ENCODE measurements at regions not wholly inside any gene's neighbourhood (a gene's known extent, or its start where the extent isn't known, plus 50 kb on each side); places are given as distances from the start of the nearest gene placed in this dataset.

- H3K27me3 Mint-ChIP-seq = peaks cover 5% of the 10 kb centered on the region
- ATAC-seq (no peak), DNase-seq (no peak)
- ChIA-PET POLR2A (no interaction called here), CTCF (no interaction called here)
- H3K4me1 Mint-ChIP-seq = peaks cover 17% of the 10 kb centered on the region
- H3K36me3 Mint-ChIP-seq (ENCODE audit: low read depth) = no peaks in the 10 kb centered on the region
- H3K4me3 Mint-ChIP-seq = no peak overlapping the region
- no peak overlapping the region for H3K27ac Mint-ChIP-seq
- no peaks in the 10 kb centered on the region for H3K9me3 Mint-ChIP-seq (ENCODE audit: low read depth)
- intact Hi-C loops (cut with DNase I, micrococcal nuclease) = loop anchor here (5.0 to 10.0 kb wide), 3 partner anchors 378 to 464 kb away; no protein-coding TSS in a partner anchor
Measured at GRCh38 chr3:34263101-34263621, 464.7 kb downstream of the PDCD6IP start.

GRCh38 chr3:34264337-34265041, 466.1 kb downstream of the PDCD6IP start:
- ChIA-PET POLR2A (no interaction called here), CTCF (interaction anchor here (0.7 kb wide), 1 partner anchor 16 kb away, joined by 3 read pairs; no protein-coding TSS in a partner anchor)
- H3K4me3 Mint-ChIP-seq = no peak overlapping the region
- DNase-seq (no peak), ATAC-seq (no peak)
- peaks cover 17% of the 10 kb centered on the region for H3K4me1 Mint-ChIP-seq
- intact Hi-C loops (cut with DNase I, micrococcal nuclease) = loop anchor here (5.0 to 10.0 kb wide), 3 partner anchors 380 to 463 kb away; no protein-coding TSS in a partner anchor
- peaks cover 8% of the 10 kb centered on the region for H3K27me3 Mint-ChIP-seq
- H3K9me3 Mint-ChIP-seq (ENCODE audit: low read depth) = no peaks in the 10 kb centered on the region
- H3K36me3 Mint-ChIP-seq (ENCODE audit: low read depth) = no peaks in the 10 kb centered on the region
- H3K27ac Mint-ChIP-seq = no peak overlapping the region

- ATAC-seq (no peak), DNase-seq (no peak)
- H3K9me3 Mint-ChIP-seq (ENCODE audit: low read depth) = no peaks in the 10 kb centered on the region
- H3K36me3 Mint-ChIP-seq (ENCODE audit: low read depth) = no peaks in the 10 kb centered on the region
- peaks cover 7% of the 10 kb centered on the region for H3K4me1 Mint-ChIP-seq
- intact Hi-C loops (cut with DNase I, micrococcal nuclease) = loop anchor here in 1 of 2 experiments (10.0 kb wide), 1 partner anchor 382 kb away; no protein-coding TSS in a partner anchor
- no peak overlapping the region for H3K27ac Mint-ChIP-seq
- CTCF ChIA-PET = interaction anchor here (0.6 kb wide), 1 partner anchor 14 kb away, joined by 3 read pairs; no protein-coding TSS in a partner anchor
- no peak overlapping the region for H3K4me3 Mint-ChIP-seq
- H3K27me3 Mint-ChIP-seq = peaks cover 8% of the 10 kb centered on the region
- POLR2A ChIA-PET = no interaction called here
Measured at GRCh38 chr3:34267088-34267487, 468.7 kb downstream of the PDCD6IP start.

GRCh38 chr3:34268032-34268709, 469.7 kb downstream of the PDCD6IP start:
- POLR2A ChIA-PET = no interaction called here

GRCh38 chr3:34275811-34276210, 477.4 kb downstream of the PDCD6IP start:
- Mint-ChIP-seq H3K4me1 (no peaks in the 10 kb centered on the region), H3K27ac (no peak overlapping the region), H3K4me3 (no peak overlapping the region), H3K9me3 (ENCODE audit: low read depth) (no peaks in the 10 kb centered on the region), H3K36me3 (ENCODE audit: low read depth) (no peaks in the 10 kb centered on the region), H3K27me3 (peaks cover 3% of the 10 kb centered on the region)
- no peak for DNase-seq
- intact Hi-C loops (cut with DNase I, micrococcal nuclease) = no loop called here
- ATAC-seq = no peak
- POLR2A ChIA-PET = no interaction called here
- CTCF ChIA-PET = no interaction called here

More at GRCh38 chr3:34268032-34268709, 469.7 kb downstream of the PDCD6IP start:
- intact Hi-C loops (cut with DNase I, micrococcal nuclease) = loop anchor here in 1 of 2 experiments (10.0 kb wide), 1 partner anchor 383 kb away; no protein-coding TSS in a partner anchor
- no peak overlapping the region for H3K27ac Mint-ChIP-seq
- H3K36me3 Mint-ChIP-seq (ENCODE audit: low read depth) = no peaks in the 10 kb centered on the region
- CTCF ChIA-PET = no interaction called here
- ATAC-seq (no peak), DNase-seq (no peak)
- H3K27me3 Mint-ChIP-seq = peaks cover 7% of the 10 kb centered on the region
- H3K9me3 Mint-ChIP-seq (ENCODE audit: low read depth) = no peaks in the 10 kb centered on the region
- H3K4me3 Mint-ChIP-seq = no peak overlapping the region
- no peaks in the 10 kb centered on the region for H3K4me1 Mint-ChIP-seq

GRCh38 chr3:34276342-34276741, 477.9 kb downstream of the PDCD6IP start:
- no peak for DNase-seq
- ChIA-PET CTCF (interaction anchor here (1.0 kb wide), 1 partner anchor 16 kb away, joined by 4 read pairs; no protein-coding TSS in a partner anchor), POLR2A (no interaction called here)
- ATAC-seq = no peak
- H3K4me1 Mint-ChIP-seq = no peaks in the 10 kb centered on the region
- intact Hi-C loops (cut with DNase I, micrococcal nuclease) = no loop called here
- no peak overlapping the region for H3K4me3 Mint-ChIP-seq
- H3K9me3 Mint-ChIP-seq (ENCODE audit: low read depth) = no peaks in the 10 kb centered on the region
- no peaks in the 10 kb centered on the region for H3K36me3 Mint-ChIP-seq (ENCODE audit: low read depth)
- H3K27me3 Mint-ChIP-seq = peaks cover 3% of the 10 kb centered on the region
- no peak overlapping the region for H3K27ac Mint-ChIP-seq

- intact Hi-C loops (cut with DNase I, micrococcal nuclease) = no loop called here
- POLR2A ChIA-PET = no interaction called here
- Mint-ChIP-seq H3K36me3 (ENCODE audit: low read depth) (no peaks in the 10 kb centered on the region), H3K27ac (no peak overlapping the region), H3K27me3 (peaks cover 6% of the 10 kb centered on the region), H3K4me3 (no peak overlapping the region), H3K9me3 (ENCODE audit: low read depth) (no peaks in the 10 kb centered on the region), H3K4me1 (no peaks in the 10 kb centered on the region)
- DNase-seq (no peak), ATAC-seq (no peak)
- CTCF ChIA-PET = interaction anchor here (1.0 kb wide), 1 partner anchor 17 kb away, joined by 4 read pairs; no protein-coding TSS in a partner anchor
Measured at GRCh38 chr3:34277110-34277509, 478.7 kb downstream of the PDCD6IP start.

- Mint-ChIP-seq H3K36me3 (ENCODE audit: low read depth) (no peaks in the 10 kb centered on the region), H3K27me3 (peaks cover 6% of the 10 kb centered on the region), H3K27ac (no peak overlapping the region), H3K4me3 (no peak overlapping the region), H3K9me3 (ENCODE audit: low read depth) (no peaks in the 10 kb centered on the region), H3K4me1 (no peaks in the 10 kb centered on the region)
- ChIA-PET CTCF (interaction anchor here (0.6 kb wide), 1 partner anchor 15 kb away, joined by 3 read pairs; no protein-coding TSS in a partner anchor), POLR2A (no interaction called here)
- ATAC-seq (no peak), DNase-seq (no peak)
- intact Hi-C loops (cut with DNase I, micrococcal nuclease) = no loop called here
Measured at GRCh38 chr3:34279901-34280300, 481.5 kb downstream of the PDCD6IP start.

- ChIA-PET CTCF (interaction anchor here (1.3 kb wide), 1 partner anchor 14 kb away, joined by 4 read pairs; no protein-coding TSS in a partner anchor), POLR2A (interaction anchor here (0.7 kb wide), 1 partner anchor 214 kb away, joined by 3 read pairs; no protein-coding TSS in a partner anchor)
- Mint-ChIP-seq H3K9me3 (ENCODE audit: low read depth) (peaks cover 3% of the 10 kb centered on the region), H3K4me3 (no peak overlapping the region), H3K4me1 (no peaks in the 10 kb centered on the region), H3K27me3 (peaks cover 3% of the 10 kb centered on the region), H3K36me3 (ENCODE audit: low read depth) (no peaks in the 10 kb centered on the region), H3K27ac (no peak overlapping the region)
- no peak for DNase-seq
- intact Hi-C loops (cut with DNase I, micrococcal nuclease) = no loop called here
- ATAC-seq = no peak
Measured at GRCh38 chr3:34283751-34284150, 485.3 kb downstream of the PDCD6IP start.

GRCh38 chr3:34284959-34285826, 486.8 kb downstream of the PDCD6IP start:
- H3K4me1 Mint-ChIP-seq = no peaks in the 10 kb centered on the region
- CTCF ChIA-PET = no interaction called here

GRCh38 chr3:34285827-34286188, 487.4 kb downstream of the PDCD6IP start:
- peaks cover 3% of the 10 kb centered on the region for H3K27me3 Mint-ChIP-seq
- no peaks in the 10 kb centered on the region for H3K4me1 Mint-ChIP-seq
- no peak overlapping the region for H3K4me3 Mint-ChIP-seq
- no peak for DNase-seq
- intact Hi-C loops (cut with DNase I, micrococcal nuclease) = no loop called here
- H3K9me3 Mint-ChIP-seq (ENCODE audit: low read depth) = peaks cover 3% of the 10 kb centered on the region
- ATAC-seq = no peak
- no peak overlapping the region for H3K27ac Mint-ChIP-seq
- H3K36me3 Mint-ChIP-seq (ENCODE audit: low read depth) = no peaks in the 10 kb centered on the region
- CTCF ChIA-PET = no interaction called here
- POLR2A ChIA-PET = no interaction called here

More at GRCh38 chr3:34284959-34285826, 486.8 kb downstream of the PDCD6IP start:
- intact Hi-C loops (cut with DNase I, micrococcal nuclease) = no loop called here
- Mint-ChIP-seq H3K9me3 (ENCODE audit: low read depth) (peaks cover 3% of the 10 kb centered on the region), H3K36me3 (ENCODE audit: low read depth) (no peaks in the 10 kb centered on the region), H3K4me3 (no peak overlapping the region), H3K27ac (no peak overlapping the region), H3K27me3 (peaks cover 3% of the 10 kb centered on the region)
- no peak for ATAC-seq
- no peak for DNase-seq
- POLR2A ChIA-PET = no interaction called here
